GM12878 (cell line): ENCODE measurements at regions not wholly inside any gene's neighbourhood (a gene's known extent, or its start where the extent isn't known, plus 50 kb on each side); places are given as distances from the start of the nearest gene placed in this dataset.
A peak's percentile ranks its signal among the peaks of the same experiment; 100 is the strongest.

Experiments
- ATAC-seq: fragments of 200-7000 bp; cut with Tn5 transposase; 3 replicates; pipeline ENCODE4 v1.9.1; 2020; ENCODE audit warnings: mild to moderate bottlenecking, moderate library complexity
- BruUV-seq: library from RNA; stranded (reverse); fragments of 400-500 nt; replicated peaks from 2 replicates; lab custom pipeline; 2021; lab: Mats Ljungman, UMichigan
- CTCF ChIA-PET: fragments of 300-600 bp; sonication (Branson Sonifier 250); formaldehyde crosslinking; extraction: SDS; loops from one replicate; lab custom pipeline; 2021; ENCODE audit warnings: inconsistent platforms; lab: Yijun Ruan, JAX
- POLR2A ChIA-PET: fragments of 350-600 bp; formaldehyde crosslinking; extraction: SDS; loops from one replicate; lab custom pipeline; 2021; ENCODE audit warnings: inconsistent platforms; lab: Charles Lee
- RAD21 ChIA-PET: fragments of 300-600 bp; sonication (Branson Sonifier 250); formaldehyde crosslinking; loops from one replicate; lab custom pipeline; 2023; ENCODE audit warnings: antibody characterized with exemption; ENCODE audit not compliant: unreplicated experiment; lab: Charles Lee
- SMC1A ChIA-PET: fragments of 300-600 bp; sonication (Branson Sonifier 250); formaldehyde crosslinking; loops from one replicate; lab custom pipeline; 2023; ENCODE audit not compliant: unreplicated experiment, uncharacterized antibody; lab: Charles Lee
- DNase-seq: peaks from one replicate; pipeline ENCODE4 v3.0.0-alpha.2; 2011; ENCODE audit warnings: low read depth, low spot score
- FAIRE-seq: peaks from 3 replicates; lab custom pipeline; 2011; peaks lifted over from hg19 to GRCh38; lab: Jason Lieb, UNC
- H2AFZ ChIP-seq: 2 replicates; pipeline ENCODE4 v1.6.0; 2011; ENCODE audit warnings: low read depth, low read length, control low read depth; ENCODE audit not compliant: control insufficient read depth
- H3K27ac ChIP-seq: 2 replicates; pipeline ENCODE4 v1.5.1; 2011; ENCODE audit warnings: control low read depth; ENCODE audit not compliant: control insufficient read depth, insufficient read depth
- H3K27me3 ChIP-seq, 2 experiments: replicated peaks in 1 of 2; 2 replicates each; pipeline versions ENCODE4 v1.6.0 to v1.6.1; 2011; ENCODE audit warnings: low read length in 1 of 2; ENCODE audit not compliant: control insufficient read depth in 2 of 2, insufficient read depth in 2 of 2
- H3K36me3 ChIP-seq, 2 experiments: 2 replicates each; pipeline ENCODE4 v1.5.1; 2011; ENCODE audit warnings: low read length in 1 of 2; ENCODE audit not compliant: control insufficient read depth in 2 of 2, insufficient read depth in 2 of 2
- H3K4me1 ChIP-seq: 2 replicates; pipeline ENCODE4 v1.6.1; 2011; ENCODE audit warnings: mild to moderate bottlenecking, low read length, moderate library complexity, mixed read lengths; ENCODE audit not compliant: control insufficient read depth, insufficient read depth
- H3K4me2 ChIP-seq: 2 replicates; pipeline ENCODE4 v1.6.0; 2011; ENCODE audit warnings: control low read depth; ENCODE audit not compliant: control insufficient read depth, insufficient read depth
- H3K4me3 ChIP-seq: fragments of 200-600 bp; sonication (generic); 2 replicates; pipeline ENCODE4 v1.5.1; 2016
- H3K79me2 ChIP-seq: 2 replicates; pipeline ENCODE4 v1.6.0; 2011; ENCODE audit warnings: low read length; ENCODE audit not compliant: control insufficient read depth, insufficient read depth
- H3K9ac ChIP-seq: 2 replicates; pipeline ENCODE4 v1.8.0; 2011; ENCODE audit warnings: low read length, control low read depth, mixed read lengths; ENCODE audit not compliant: control insufficient read depth, insufficient read depth
- H3K9me3 ChIP-seq: replicated peaks from 3 replicates; pipeline ENCODE4 v1.5.1; 2011; ENCODE audit warnings: mild to moderate bottlenecking, low read length; ENCODE audit not compliant: control insufficient read depth, insufficient read depth
- H4K20me1 ChIP-seq: 2 replicates; pipeline ENCODE4 v1.6.0; 2011; ENCODE audit not compliant: control insufficient read depth, insufficient read depth
- ATF3 ChIP-seq: IDR thresholded peaks from 2 replicates; pipeline ENCODE4 v1.6.1; 2011; ENCODE audit warnings: low read depth, mild to moderate bottlenecking, low read length, moderate library complexity, borderline replicate concordance; ENCODE audit errors: extremely low read depth
- ATF7 ChIP-seq: fragments of 450-650 bp; IDR thresholded peaks from 2 replicates; pipeline ENCODE4 v1.6.1; 2016; ENCODE audit warnings: low read depth, mild to moderate bottlenecking
- BMI1 ChIP-seq: fragments of 450-650 bp; IDR thresholded peaks from 2 replicates; pipeline ENCODE4 v1.6.1; 2016; ENCODE audit warnings: mild to moderate bottlenecking, moderate library complexity, borderline replicate concordance
- DPF2 ChIP-seq: fragments of 450-650 bp; IDR thresholded peaks from 2 replicates; pipeline ENCODE4 v1.6.1; 2017; ENCODE audit warnings: mild to moderate bottlenecking
- E2F4 ChIP-seq: IDR thresholded peaks from 2 replicates; pipeline ENCODE4 v1.6.1; 2012; ENCODE audit warnings: low read depth, low read length, improper control_type of control experiment
- HDAC2 ChIP-seq: fragments of 200-600 bp; sonication (generic); IDR thresholded peaks from 2 replicates; pipeline ENCODE4 v1.6.1; 2017
- KLF5 ChIP-seq: fragments of 450-650 bp; IDR thresholded peaks from 2 replicates; pipeline ENCODE4 v1.6.1; 2014; ENCODE audit warnings: mild to moderate bottlenecking; ENCODE audit not compliant: partially characterized antibody
- MAX ChIP-seq: IDR thresholded peaks from 2 replicates; pipeline ENCODE4 v1.6.1; 2012; ENCODE audit warnings: low read depth, low read length, improper control_type of control experiment
- MYB ChIP-seq: fragments of 150-350 bp; IDR thresholded peaks from 2 replicates; pipeline ENCODE4 v1.6.1; 2014; ENCODE audit warnings: mild to moderate bottlenecking, low read depth, low read length, borderline replicate concordance
- PRDM15 ChIP-seq: fragments of 450-650 bp; formaldehyde crosslinking; IDR thresholded peaks from 2 replicates; pipeline ENCODE4 v1.4.0; 2020; ENCODE audit warnings: mild to moderate bottlenecking, moderate library complexity
- RBBP5 ChIP-seq: fragments of 200-600 bp; sonication (generic); conservative IDR thresholded peaks from 2 replicates; pipeline ENCODE4 v1.6.1; 2016
- ZBTB11 ChIP-seq: fragments of 450-650 bp; formaldehyde crosslinking; IDR thresholded peaks from 2 replicates; pipeline ENCODE4 v1.5.0; 2022; ENCODE audit warnings: mild to moderate bottlenecking, missing genetic modification characterization
- ZNF217 ChIP-seq: fragments of 450-650 bp; IDR thresholded peaks from 2 replicates; pipeline ENCODE4 v1.6.1; 2017; ENCODE audit warnings: antibody characterized with exemption, mild to moderate bottlenecking
- WGBS: methylation state at CpG from one replicate; pipeline ENCODE4 v1.1.6; 2016; ENCODE audit warnings: low lambda C conversion rate; ENCODE audit not compliant: insufficient replicate concordance, insufficient coverage; ENCODE audit errors: missing lambda C conversion rate; 5-methylcytosine and 5-hydroxymethylcytosine counted together
- in situ Hi-C: fragments of 300-500 bp; cut with MboI; formaldehyde crosslinking; loops from 9 replicates; pipeline ENCODE4 v1.14.3; 2018; ENCODE audit warnings: mixed read lengths
- intact Hi-C: fragments of 100-400 bp; cut with micrococcal nuclease; formaldehyde crosslinking; loops from one replicate; pipeline ENCODE4 v1.14.2; 2022; ENCODE audit not compliant: unreplicated experiment

- H3K9me3 ChIP-seq: no peaks in the 10 kb centered on the region
- peaks cover 54% of the 10 kb centered on the region for H3K4me1 ChIP-seq
- no TSS peak for BruUV-seq
- under 1% methylated on average over 24 of the region's 24 CpGs for WGBS
- DNase-seq (peak; percentile 98), FAIRE-seq (peak; percentile 77), ATAC-seq (peak; percentile 75)
- no peaks in the 10 kb centered on the region for H4K20me1 ChIP-seq
- peak overlapping the region; percentile 38 for H3K9ac ChIP-seq
- peak overlapping the region; percentile 31; the same call in 1 of the 2 replicates for H3K4me3 ChIP-seq
- ChIA-PET RAD21 (interaction anchor here (0.6 to 3.7 kb wide), 21 partner anchors 9 to 433 kb away, joined by 3 to 46 read pairs (median 4); partner anchors contain the start of gene NFE2L3), POLR2A (interaction anchor here (0.6 to 3.9 kb wide), 16 partner anchors 9 to 233 kb away, joined by 3 to 23 read pairs (median 4); partner anchors contain the start of genes CBX3, HNRNPA2B1 and NFE2L3), SMC1A (interaction anchor here (0.6 to 7.9 kb wide), 20 partner anchors 10 to 326 kb away, joined by 3 to 132 read pairs (median 4); partner anchors contain the start of genes CBX3 and HNRNPA2B1), CTCF (interaction anchor here (0.9 to 6.3 kb wide), 12 partner anchors 9 to 394 kb away, joined by 3 to 83 read pairs (median 6); no protein-coding TSS in a partner anchor)
- peak overlapping the region; percentile 70 for H3K4me2 ChIP-seq
- in situ Hi-C loops: loop anchor here (5.0 to 25.0 kb wide), 2 partner anchors 229 to 1056 kb away; no protein-coding TSS in a partner anchor
- H3K79me2 ChIP-seq: no peaks in the 10 kb centered on the region
- no peaks in the 10 kb centered on the region for H3K27me3 ChIP-seq
- peak overlapping the region; percentile 91 for H3K27ac ChIP-seq
- intact Hi-C loops: loop anchor here (1.0 to 5.0 kb wide), 8 partner anchors 17 to 894 kb away; partner anchors contain the start of genes CBX3, HNRNPA2B1, SKAP2 and SNX10
- no peaks in the 10 kb centered on the region for H3K36me3 ChIP-seq
- peak overlapping the region; percentile 42 for H2AFZ ChIP-seq
- TF ChIP-seq ZNF217 (peak; percentile 92), ZBTB11 (CRISPR knock-in tag) (no peak), ATF3 (no peak; the same call in 1 of the 2 replicates), BMI1 (peak; percentile 60), HDAC2 (peak; percentile 87; the same call in 1 of the 2 replicates), ATF7 (peak; percentile 90), RBBP5 (no peak), MAX (peak; percentile 88), DPF2 (peak; percentile 100), E2F4 (peak; percentile 94), PRDM15 (CRISPR knock-in tag) (no peak), MYB (0 out of 2 replicates have a peak, but pooled peaks have one; percentile 35), KLF5 (peak; percentile 46)
Observed at GRCh38 chr7:25968205-25968993, 183.6 kb upstream of the NFE2L3 start.
